ENCODE measurements at regions not wholly inside any gene's neighbourhood (a gene's known extent, or its start where the extent isn't known, plus 50 kb on each side); places are given as distances from the start of the nearest gene placed in this dataset.

GRCh38 chr7:142334236-142334635, 76.4 kb upstream of the PRSS58 start:
- TF ChIP-seq CTCF (IDR thresholded peaks at IDR 0.05) = no peak
- TF ChIP-seq ZFX (IDR thresholded peaks at IDR 0.05; ENCODE audit: borderline replicate concordance) = no peak

Measured in 22Rv1 (cell line).